DND-41 (cell line): ENCODE measurements at regions not wholly inside any gene's neighbourhood (a gene's known extent, or its start where the extent isn't known, plus 50 kb on each side); places are given as distances from the start of the nearest gene placed in this dataset.

Source experiments
- ATAC-seq: fragments of 200-7000 bp; cut with Tn5 transposase; 3 replicates; pipeline ENCODE4 v1.9.1; 2021; ENCODE audit warnings: low read depth; ENCODE audit not compliant: insufficient read depth
- DNase-seq: peaks from one replicate; pipeline ENCODE4 v3.0.0-alpha.2; 2020
- H2AFZ ChIP-seq: 2 replicates; pipeline ENCODE4 v1.6.0; 2012; ENCODE audit warnings: low read depth, low read length
- H3K27ac ChIP-seq: 2 replicates; pipeline ENCODE4 v1.5.1; 2012; ENCODE audit warnings: low read length, inconsistent platforms
- H3K27me3 ChIP-seq: fragments of 200-600 bp; sonication (generic); 2 replicates; pipeline ENCODE4 v1.6.0; 2012; ENCODE audit warnings: low read length, mild to moderate bottlenecking, inconsistent platforms; ENCODE audit not compliant: insufficient read depth, poor library complexity
- H3K36me3 ChIP-seq: 2 replicates; pipeline ENCODE4 v1.5.1; 2012; ENCODE audit warnings: low read length, inconsistent platforms; ENCODE audit not compliant: insufficient read depth
- H3K4me1 ChIP-seq: 2 replicates; pipeline ENCODE4 v1.5.1; 2012; ENCODE audit warnings: mild to moderate bottlenecking, low read length; ENCODE audit not compliant: insufficient read depth
- H3K4me2 ChIP-seq: 2 replicates; pipeline ENCODE4 v1.6.0; 2012; ENCODE audit warnings: mild to moderate bottlenecking, moderate library complexity, low read length, inconsistent platforms; ENCODE audit not compliant: insufficient read depth
- H3K4me3 ChIP-seq, 2 experiments: fragments of 200-600 bp in 1 of 2; shearing (Covaris generic) in 1 of 2; 2 replicates each; pipeline ENCODE4 v1.5.1; 2012 to 2016; ENCODE audit warnings: inconsistent platforms in 2 of 2, low read length in 2 of 2, mild to moderate bottlenecking in 2 of 2, low read depth in 1 of 2, moderate library complexity in 1 of 2
- H3K79me2 ChIP-seq: 2 replicates; pipeline ENCODE4 v1.6.0; 2012; ENCODE audit warnings: low read length, inconsistent platforms; ENCODE audit not compliant: insufficient read depth
- H3K9ac ChIP-seq: 2 replicates; pipeline ENCODE4 v1.6.0; 2012; ENCODE audit warnings: low read depth, mild to moderate bottlenecking, inconsistent platforms, low read length, moderate library complexity
- H3K9me3 ChIP-seq: 2 replicates; pipeline ENCODE4 v1.5.1; 2012; ENCODE audit warnings: low read length, moderate library complexity, mild to moderate bottlenecking, inconsistent platforms; ENCODE audit not compliant: insufficient read depth, severe bottlenecking
- H4K20me1 ChIP-seq: 2 replicates; pipeline ENCODE4 v1.6.0; 2012; ENCODE audit warnings: low read length; ENCODE audit not compliant: insufficient read depth
- CTCF ChIP-seq: IDR thresholded peaks from 2 replicates; pipeline ENCODE4 v1.5.1; 2012; ENCODE audit warnings: borderline replicate concordance, low read length, moderate library complexity, mild to moderate bottlenecking; ENCODE audit not compliant: poor library complexity, severe bottlenecking; ENCODE audit errors: extremely low read depth
- EZH2 ChIP-seq: IDR thresholded peaks from 3 replicates; pipeline ENCODE4 v1.6.1; 2012; ENCODE audit warnings: borderline replicate concordance, low read depth, mild to moderate bottlenecking, moderate library complexity, low read length, inconsistent platforms; ENCODE audit not compliant: severe bottlenecking

- ATAC-seq (no peak), DNase-seq (no peak)
- Histone ChIP-seq H3K36me3 (no peaks in the 10 kb centered on the region), H3K9me3 (no peaks in the 10 kb centered on the region), H3K4me3 (no peak overlapping the region), H3K4me1 (no peaks in the 10 kb centered on the region), H3K9ac (no peak overlapping the region), H4K20me1 (no peaks in the 10 kb centered on the region), H2AFZ (no peak overlapping the region), H3K4me2 (no peak overlapping the region), H3K79me2 (no peaks in the 10 kb centered on the region), H3K27me3 (no peaks in the 10 kb centered on the region), H3K27ac (no peak overlapping the region)
- TF ChIP-seq EZH2 (no peak), CTCF (no peak)
Measured at GRCh38 chr5:92923885-92924284, 657.1 kb downstream of the NR2F1-AS1 start.

- H3K4me3 ChIP-seq: no peak overlapping the region
- no peaks in the 10 kb centered on the region for H4K20me1 ChIP-seq
- ATAC-seq (no peak), DNase-seq (no peak)
- H3K27me3 ChIP-seq: no peaks in the 10 kb centered on the region
- H2AFZ ChIP-seq: no peak overlapping the region
- H3K4me2 ChIP-seq: no peak overlapping the region
- no peaks in the 10 kb centered on the region for H3K36me3 ChIP-seq
- no peaks in the 10 kb centered on the region for H3K4me1 ChIP-seq
- H3K9ac ChIP-seq: no peak overlapping the region
- TF ChIP-seq EZH2 (no peak), CTCF (no peak)
- no peaks in the 10 kb centered on the region for H3K79me2 ChIP-seq
- no peak overlapping the region for H3K27ac ChIP-seq
- no peaks in the 10 kb centered on the region for H3K9me3 ChIP-seq
Measured at GRCh38 chr5:92922231-92922967, 658.6 kb downstream of the NR2F1-AS1 start.

GRCh38 chr5:92917044-92917443 lies 664.0 kb downstream of the NR2F1-AS1 start:
- ATAC-seq: no peak
- no peak overlapping the region for H3K4me3 ChIP-seq
- TF ChIP-seq EZH2: no peak
- no peak for TF ChIP-seq CTCF
- H3K27ac ChIP-seq: no peak overlapping the region
- H4K20me1 ChIP-seq: no peaks in the 10 kb centered on the region
- no peak overlapping the region for H3K4me2 ChIP-seq
- DNase-seq: no peak
- H3K36me3 ChIP-seq: no peaks in the 10 kb centered on the region
- no peaks in the 10 kb centered on the region for H3K4me1 ChIP-seq
- H3K9me3 ChIP-seq: no peaks in the 10 kb centered on the region
- H3K27me3 ChIP-seq: no peaks in the 10 kb centered on the region
- no peaks in the 10 kb centered on the region for H3K79me2 ChIP-seq
- H3K9ac ChIP-seq: no peak overlapping the region
- H2AFZ ChIP-seq: no peak overlapping the region
